ENCODE measurements at regions not wholly inside any gene's neighbourhood (a gene's known extent, or its start where the extent isn't known, plus 50 kb on each side); places are given as distances from the start of the nearest gene placed in this dataset.

DNA sequence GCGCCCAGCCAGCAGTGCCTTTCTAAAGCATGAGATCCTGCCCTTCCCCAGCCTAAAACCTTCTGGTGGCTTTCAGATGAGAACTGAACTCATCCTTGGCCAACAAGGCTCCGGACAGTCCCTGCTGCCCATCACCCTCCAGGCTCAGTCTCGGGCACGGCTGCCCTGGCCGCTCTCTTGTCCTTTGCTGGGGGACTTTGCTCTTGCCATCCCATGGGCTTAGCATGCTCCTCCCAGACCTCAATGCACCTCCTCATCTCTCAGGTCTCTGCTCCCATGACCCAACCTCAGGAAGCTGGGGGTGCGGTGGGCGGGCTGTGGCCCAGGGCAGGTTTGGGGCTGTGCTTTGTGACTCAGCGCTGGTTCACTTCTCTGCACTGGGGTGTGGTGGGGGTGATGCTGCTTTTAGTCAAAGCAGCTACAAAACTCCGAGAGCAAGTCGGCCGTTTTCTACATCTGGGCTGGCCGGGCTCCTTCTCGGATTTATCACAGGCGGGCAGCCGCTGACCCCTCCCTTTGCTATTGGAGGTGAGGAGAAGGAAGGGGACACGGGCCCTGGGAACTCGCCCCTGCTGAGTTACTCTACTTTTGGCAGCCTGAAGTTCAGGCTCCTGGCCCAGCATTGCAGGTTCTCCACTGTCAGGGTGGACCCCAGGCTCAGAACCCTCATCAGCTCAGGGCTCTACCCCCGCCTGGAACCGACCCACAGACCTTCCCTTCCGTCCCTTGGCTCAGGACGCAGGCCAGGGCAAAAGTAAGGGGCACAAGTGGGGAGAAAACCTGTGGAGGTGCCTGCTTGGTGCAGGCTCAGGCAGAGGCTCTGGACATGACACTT lies 90.6 kb upstream of the TAF1B start:
- peak overlapping the region in 1 of 7 experiments; percentile 11 for H3K4me3 ChIP-seq
- peak overlapping the region in 20 of 21 experiments; percentile 4 to 92 (median 84) for H3K27ac ChIP-seq

DNA sequence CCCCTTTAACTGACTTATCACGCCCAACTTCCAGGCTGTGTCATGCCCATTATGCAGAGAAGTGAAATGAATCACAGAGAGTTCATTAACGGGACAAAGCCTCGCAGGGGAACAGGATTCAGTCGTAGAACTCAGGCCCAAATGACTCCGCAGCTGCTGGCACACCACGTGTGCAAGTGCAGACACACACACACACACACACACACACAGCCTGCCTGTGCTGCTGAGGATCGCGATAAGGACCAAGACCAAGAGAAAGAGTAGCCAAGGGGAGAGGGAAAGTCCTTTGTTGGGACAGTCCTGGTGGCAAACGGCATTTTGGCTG lies 90.0 kb upstream of the TAF1B start:
- H3K27ac ChIP-seq = peak overlapping the region; percentile 16 to 92 (median 82)
- peak overlapping the region in 3 of 7 experiments; percentile 13 to 22 (median 15) for H3K4me3 ChIP-seq

DNA sequence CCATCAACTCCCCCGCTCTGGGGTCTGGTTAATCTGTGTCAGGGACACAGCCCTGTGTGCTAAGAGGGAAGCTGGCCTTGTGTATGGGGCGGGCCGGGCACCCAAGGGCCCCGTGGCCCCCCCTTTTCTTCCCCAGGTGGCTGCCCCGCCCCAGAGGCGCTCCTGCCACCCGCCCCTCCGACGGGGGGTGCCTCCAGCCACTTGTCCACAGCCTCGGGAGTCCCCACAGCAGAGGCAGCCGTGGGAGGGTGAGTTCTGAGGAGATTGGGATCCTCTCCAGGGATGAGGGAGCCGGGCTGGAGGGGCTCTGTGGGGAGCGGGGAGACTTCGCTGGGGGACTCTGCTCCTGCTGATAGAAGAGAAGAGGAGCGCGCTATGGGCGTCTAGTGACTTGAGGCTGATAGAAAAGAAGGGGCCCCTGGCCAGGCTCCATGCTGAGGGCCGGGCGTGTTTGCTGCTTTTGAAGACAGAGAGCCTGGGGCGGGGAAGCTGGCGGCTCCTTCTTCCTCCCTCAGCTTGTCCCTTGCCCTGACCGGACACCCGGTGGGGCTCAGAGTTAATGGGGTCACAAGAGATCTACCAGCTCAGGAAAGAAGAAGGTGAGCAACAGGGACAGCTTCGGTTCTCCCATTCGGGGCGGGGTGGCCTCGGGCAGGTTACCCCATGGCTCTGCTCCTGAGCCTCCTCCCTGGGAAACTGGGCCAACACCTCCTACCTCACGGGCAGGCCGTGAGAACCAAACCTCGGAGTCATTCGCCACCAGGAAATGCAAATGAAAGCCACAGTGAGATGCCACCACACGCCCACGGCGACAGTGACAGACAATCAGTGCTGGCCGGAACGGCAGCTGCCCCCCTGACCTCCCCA lies 89.4 kb upstream of the TAF1B start:
- H3K4me3 ChIP-seq = peak overlapping the region in 4 of 7 experiments; percentile 13 to 22 (median 16)
- peak overlapping the region; percentile 16 to 92 (median 82) for H3K27ac ChIP-seq

DNA sequence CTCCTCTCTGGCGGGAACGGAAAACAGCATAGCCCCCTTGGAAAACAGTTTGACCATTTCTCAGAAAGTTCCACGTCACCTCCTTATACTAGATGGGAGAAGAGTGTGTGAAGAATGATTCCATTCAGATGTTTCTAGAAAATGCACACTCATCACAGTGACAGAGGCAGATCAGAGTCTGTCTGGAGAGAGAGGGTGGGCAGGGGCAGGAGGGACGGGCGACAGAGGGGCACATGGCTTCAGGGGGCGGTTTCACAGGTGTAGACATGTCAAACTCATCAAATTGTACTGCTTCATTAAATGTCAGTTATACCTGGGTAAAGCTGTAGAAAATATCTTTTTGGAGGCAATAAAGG lies 88.8 kb upstream of the TAF1B start:
- Histone ChIP-seq H3K4me3 (peak overlapping the region in 2 of 7 experiments; percentile 12 to 13), H3K27ac (peak overlapping the region in 13 of 21 experiments; percentile 12 to 92 (median 87))

DNA sequence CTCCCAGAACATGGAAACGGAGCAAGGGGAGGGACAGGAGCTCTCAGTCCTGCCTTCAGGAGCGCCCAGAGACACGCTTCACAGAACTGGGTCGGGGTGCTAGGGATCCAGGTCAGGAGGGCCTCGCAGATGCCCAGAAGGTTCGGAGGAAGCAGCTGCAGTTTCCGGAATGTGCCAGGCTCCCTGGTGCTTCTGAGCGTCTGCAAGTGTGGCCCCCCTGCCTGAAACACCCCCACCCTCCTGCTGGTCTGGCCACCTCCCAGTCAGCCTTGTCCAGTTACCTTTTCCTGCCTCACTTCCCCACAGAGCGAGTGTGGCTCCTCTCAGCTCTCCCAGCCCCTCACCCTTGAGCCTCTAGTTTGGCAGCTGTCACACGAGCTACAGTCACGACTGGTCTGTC lies 88.3 kb upstream of the TAF1B start:
- H3K27ac ChIP-seq = peak overlapping the region in 3 of 21 experiments; percentile 90 to 92 (median 91)
- no peak overlapping the region for H3K4me3 ChIP-seq

DNA sequence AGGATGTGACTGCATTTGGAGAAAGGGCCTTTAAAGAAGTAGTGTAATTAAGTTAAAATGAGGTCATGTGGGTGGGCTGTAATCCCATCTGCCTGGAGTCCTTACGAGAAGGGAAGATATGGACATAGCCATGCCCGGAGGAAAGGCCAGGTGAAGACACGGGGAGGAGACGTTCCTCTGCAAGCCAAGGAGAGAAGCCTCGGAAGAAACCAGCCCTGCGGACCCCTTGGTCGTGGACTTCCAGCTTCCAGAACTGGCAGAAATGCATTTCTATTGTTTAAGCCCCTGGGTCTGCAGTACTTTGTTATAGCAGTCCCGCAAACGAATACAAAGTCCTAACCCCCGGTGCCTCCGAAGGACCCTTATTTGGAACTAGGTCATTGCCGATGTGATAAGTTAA lies 87.6 kb upstream of the TAF1B start:
- Histone ChIP-seq H3K27ac (peak overlapping the region in 1 of 21 experiments; percentile 70), H3K4me3 (no peak overlapping the region)

DNA sequence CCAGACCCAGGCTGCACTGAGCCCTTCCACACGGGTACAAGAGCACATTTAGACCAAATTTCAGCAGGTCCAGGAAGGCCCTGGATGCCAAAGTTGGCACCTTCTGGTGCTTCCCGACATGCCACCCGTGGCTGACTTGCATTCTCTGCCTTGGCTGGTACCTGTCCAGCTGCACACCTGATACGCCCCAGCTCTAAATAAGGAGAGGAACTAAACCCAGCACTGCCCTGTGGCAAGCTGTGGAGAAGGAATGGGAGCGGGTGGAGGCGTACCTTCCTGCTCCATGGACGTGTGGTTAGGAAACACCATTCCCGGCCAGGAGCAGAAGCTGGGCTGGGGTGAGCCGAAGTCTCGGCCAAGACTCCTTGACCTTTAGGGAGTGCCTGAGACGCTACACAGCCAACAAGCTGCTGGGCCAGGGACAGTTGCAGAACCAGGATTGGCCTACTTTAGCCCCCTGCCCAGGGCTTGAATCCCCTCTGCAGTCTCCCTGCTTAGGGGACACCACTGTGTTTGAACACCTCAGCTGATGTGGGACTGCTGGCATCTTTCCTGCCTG lies 86.5 kb upstream of the TAF1B start:
- no peak overlapping the region for H3K4me3 ChIP-seq
- H3K27ac ChIP-seq = peak overlapping the region in 12 of 21 experiments; percentile 16 to 71 (median 56)

DNA sequence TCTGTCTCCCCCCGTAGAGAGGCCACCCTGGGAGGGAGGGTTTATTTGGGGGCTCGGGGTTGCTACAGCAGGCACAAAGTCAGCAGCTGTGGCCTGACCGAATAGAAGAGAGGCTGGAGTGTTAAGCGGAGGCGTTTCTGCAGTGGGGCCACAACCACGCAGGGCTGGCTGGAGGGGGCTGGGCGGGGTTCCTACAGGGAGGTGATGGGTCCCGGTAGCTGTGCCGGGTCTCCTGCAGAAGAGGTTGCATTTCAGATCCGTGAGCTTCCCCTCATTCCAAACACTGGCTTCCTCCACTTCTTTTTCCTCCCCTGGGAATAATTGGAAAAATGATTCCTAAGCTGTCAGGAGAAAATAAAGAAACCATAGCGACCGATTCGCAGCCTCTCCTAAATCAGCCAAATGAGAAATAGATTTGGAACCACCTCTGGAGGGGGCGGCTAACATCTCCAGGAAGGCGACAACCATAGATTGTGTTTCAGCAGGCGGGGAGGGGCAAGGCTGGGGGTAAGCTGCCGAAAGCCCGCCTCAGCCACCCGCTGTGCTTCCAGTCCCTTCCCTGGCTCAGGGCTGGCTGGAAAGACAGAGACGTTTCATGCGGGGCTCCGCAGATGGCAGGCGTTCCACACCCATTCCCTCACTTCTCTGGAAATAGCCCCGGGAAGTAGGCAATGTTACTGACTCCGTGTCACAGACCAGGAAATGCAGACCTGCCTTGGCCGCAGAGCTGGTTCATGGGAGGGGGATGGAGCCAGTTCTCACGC lies 85.6 kb upstream of the TAF1B start:
- peak overlapping the region in 19 of 21 experiments; percentile 2 to 71 (median 52) for H3K27ac ChIP-seq
- peak overlapping the region in 2 of 7 experiments; percentile 5 to 10 for H3K4me3 ChIP-seq

DNA sequence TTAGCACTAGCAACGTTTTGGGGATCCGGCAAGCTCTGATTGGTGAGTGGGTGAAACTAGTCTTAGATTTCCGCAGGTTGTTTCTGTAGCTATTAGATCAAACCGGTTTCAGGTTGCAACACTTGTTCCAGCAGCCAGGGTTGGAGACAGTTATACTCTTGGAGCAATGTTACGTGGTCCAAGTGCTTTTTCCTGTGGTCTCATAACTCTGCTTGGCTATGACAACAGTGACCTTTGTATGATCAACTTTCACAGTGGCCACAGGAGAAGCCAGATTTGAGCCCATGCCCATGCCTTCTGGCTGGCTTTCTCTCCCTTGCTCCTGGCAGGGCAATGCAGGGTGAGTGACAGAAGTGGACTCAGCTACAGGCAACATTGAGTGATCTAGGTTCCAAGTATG lies 84.5 kb upstream of the TAF1B start:
- no peak overlapping the region for H3K4me3 ChIP-seq
- peak overlapping the region in 6 of 21 experiments; percentile 16 to 71 (median 49) for H3K27ac ChIP-seq

DNA sequence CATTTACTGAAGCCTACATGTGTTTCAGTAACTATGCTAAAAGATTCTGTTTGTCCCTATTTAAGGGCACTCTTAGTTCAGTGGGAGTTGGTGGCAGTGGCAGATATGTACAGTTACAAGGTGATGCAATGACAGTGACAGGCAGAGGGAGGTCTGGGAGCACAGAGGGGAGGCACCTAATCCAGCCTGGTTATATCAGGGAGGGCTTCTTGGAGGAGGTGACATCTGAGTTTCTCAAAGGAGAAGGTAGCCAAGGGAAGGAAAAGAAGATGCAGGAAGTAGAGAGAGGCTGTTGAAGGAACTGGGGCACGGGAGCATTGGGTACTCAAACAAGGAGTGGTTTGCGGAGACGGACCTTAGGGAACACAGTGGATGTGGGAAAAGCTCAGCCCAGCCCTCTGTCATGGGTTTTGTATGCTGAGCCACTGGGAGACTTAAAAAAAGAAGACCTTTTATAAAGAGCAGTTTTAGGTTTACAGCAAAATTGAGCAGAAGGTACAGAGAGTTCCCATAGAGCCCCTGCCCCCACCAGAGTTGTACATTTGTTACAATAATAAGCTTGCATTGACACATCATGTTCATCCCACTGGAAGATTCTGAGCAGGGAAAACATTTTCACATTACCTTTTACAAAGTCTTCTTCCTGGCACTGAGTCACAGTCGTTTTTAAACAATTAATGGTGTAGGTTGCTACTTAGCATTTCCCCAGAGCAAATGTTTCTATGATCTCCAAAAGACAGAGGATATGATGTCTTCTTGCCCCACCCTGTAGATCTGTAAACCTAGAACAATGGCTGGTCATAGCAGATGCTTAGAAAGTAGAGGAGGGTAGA lies 83.0 kb upstream of the TAF1B start:
- no peak overlapping the region for H3K27ac ChIP-seq
- H3K4me3 ChIP-seq = no peak overlapping the region

DNA sequence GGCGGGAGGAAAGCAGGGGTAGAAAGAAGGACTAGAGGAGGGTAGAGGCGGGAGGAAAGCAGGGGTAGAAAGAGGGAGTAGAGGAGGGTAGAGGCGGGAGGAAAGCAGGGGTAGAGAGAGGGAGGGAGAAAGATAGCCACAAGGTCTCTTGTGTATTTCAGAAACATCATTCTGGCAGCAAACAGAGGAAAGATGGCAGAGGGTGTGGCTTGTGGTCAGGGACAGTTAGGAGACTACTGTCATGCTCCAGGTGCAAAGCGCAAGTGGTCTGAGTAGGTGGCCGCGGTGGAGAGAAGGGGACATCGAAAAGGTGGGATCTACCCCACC lies 82.4 kb upstream of the TAF1B start:
- no peak overlapping the region for H3K27ac ChIP-seq

DNA sequence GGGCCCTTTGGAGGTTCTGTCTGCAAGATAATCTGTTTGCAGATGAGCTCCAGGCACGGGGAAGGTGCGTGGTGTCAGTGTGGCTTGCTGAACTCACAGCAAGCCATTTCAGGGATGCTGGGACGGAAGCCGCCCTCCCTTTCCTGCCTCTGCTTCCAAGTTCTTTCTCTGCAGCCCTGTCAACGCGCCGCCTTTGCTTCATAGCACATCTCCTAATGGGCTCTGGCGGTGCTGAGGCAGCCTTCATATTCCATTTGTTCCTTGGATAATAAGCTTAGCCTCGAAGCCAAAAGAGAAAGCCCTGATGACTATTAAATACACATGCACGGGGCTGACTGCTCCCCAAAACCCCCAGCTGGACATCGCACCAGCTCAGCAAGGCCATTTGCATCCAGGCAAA lies 81.7 kb upstream of the TAF1B start:
- Histone ChIP-seq H3K27ac (no peak overlapping the region), H3K4me3 (no peak overlapping the region)

More for the DNA sequence above, 82.4 kb upstream of the TAF1B start:
- H3K4me3 ChIP-seq = no peak overlapping the region

DNA sequence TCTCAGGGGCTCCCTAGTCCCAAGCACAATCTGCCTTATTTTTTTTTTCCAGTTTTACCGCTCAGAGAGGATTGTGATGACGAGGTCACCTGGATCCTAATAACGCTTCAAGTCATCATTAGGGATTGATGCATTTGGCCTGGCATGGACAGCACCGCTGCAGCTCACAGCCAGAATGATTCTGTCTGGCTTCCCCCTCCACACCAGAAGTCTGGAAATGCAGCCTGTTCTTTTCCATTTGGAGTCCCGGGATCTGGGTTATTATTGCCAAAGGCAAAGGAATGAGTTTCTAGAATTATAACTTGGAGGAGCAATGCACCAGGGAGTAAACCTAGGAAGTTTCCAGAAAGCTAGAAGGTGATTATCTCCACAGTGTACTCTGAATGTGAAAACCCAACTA lies 81.1 kb upstream of the TAF1B start:
- Histone ChIP-seq H3K4me3 (no peak overlapping the region), H3K27ac (no peak overlapping the region)

DNA sequence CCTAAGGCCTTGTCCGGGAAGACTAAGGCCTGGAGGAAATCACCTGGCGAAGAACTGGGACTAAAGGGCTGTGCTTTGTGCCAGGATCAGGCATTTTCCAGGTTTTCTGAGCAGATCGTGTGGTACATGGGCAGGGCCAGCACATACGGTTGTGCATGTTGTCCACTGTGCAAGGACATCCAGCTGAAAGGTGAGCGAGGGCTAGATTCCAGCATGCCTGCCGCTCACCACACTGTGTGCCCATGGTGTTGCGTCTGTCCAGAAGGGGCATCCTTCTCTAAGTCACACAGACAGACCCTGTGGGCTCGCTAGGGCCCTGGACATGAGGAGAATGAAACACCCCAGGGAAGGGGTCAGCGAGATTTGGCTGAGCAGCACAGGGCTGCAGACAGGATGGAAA lies 80.3 kb upstream of the TAF1B start:
- no peak overlapping the region for H3K4me3 ChIP-seq
- no peak overlapping the region for H3K27ac ChIP-seq

DNA sequence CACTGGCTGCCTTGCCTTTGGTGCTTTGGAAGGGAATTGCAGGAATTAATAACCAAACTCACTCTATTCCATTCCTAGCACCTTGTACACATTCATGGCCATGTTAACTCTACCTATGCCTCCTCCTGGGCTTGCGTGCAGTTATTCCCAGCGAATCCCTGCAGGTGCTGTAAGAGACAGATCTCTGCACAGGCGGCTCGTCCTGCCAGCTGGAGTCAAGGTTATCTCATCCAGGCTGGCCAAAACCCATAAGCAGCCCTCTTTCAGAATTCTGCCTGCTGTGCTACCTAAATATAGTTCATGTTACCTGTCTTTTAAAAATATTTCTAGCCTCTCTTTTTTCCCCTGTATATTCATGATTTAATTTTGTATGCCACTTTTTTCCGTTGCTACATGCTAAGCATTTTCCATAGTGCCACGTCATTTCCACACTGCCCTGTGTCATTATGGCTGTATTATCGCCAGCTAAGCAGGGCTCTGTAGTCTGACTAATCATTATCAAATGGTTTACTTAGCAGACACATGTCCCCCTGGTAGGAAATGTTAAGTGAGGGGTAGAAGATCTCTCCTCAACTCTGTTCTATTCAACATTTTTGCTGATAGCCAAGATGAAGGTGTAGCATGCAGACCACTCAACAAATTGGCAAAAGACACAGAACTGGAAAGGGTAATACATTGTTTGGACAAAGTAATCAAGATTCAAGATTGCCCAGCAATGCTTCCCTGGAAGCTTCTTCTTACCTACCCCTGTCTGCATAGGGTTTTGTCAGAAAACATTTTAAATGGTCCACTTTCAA lies 79.7 kb upstream of the TAF1B start:
- no peak overlapping the region for H3K4me3 ChIP-seq
- no peak overlapping the region for H3K27ac ChIP-seq

DNA sequence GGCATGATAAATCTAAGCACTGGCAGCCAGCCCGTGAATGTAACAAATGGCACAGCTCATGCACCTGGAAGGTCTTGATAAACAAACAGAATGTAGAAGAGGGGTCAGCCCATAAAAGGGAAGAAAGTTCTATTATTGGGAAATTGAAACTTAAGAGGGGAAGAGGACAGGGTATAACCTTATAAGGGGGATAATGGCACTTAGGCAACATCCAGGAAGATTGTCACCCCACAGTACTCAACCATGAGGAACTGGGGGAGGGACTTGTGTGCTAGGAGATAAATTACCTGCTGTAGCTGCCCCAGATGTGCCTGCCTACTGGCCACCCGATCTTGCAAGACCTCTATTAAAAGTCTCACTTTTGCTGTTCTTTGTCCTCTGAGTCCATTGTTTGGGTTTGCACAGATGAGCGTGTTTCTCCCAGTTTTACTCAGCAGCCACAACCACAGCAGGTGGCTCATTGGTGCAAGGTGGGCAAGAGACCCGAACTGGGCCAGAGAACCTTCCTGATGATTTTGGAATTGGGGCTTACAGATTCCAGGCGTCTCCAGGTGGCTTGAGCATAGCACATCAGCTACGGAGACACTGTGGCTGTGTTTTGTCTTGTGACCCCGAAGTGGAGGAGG lies 79.0 kb upstream of the TAF1B start:
- Histone ChIP-seq H3K4me3 (no peak overlapping the region), H3K27ac (no peak overlapping the region)

DNA sequence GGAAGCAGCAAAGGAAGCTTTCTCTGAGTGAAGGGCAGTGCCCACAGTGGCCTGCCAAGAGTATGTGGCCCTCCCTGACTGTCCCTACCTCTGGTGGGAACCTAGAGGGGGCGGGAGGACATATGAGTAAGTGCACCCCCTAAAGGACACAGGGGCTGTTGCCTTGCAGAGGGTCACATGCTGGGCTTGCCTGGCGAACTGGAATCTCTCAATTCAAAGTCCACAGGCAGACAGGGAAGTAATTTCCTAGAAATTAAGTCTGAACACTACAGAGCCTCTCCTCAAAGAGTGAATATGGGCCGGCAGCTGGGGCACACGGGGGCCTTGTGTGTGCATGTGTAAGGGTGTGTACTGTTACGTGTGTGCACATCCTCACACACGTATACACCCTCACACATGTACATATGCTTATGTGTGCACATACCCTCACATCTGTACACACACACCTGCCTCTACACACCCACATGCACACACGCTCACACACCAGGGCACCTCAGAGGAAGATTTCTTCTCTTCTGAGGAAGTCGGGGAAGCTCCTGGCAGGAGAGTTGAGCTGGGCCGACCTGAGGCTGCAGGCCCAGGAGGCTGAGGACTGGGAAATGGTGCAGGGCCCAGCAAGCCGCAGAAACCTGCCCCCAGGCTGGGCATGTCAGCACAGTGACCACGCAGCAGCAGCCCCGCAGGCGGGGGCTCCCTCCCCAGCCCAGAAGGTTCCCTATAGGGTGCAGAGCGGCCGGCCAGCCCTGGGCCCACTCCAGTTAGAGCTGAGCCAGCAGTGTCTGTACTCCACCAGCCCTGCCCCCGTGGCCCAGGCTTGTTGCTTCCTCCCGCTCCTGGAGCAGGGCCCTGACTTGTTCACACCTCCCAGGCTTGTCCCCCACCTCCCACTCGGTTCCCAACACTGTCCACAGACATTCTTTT lies 77.4 kb upstream of the TAF1B start:
- Histone ChIP-seq H3K27ac (peak overlapping the region in 8 of 21 experiments; percentile 8 to 67 (median 28)), H3K4me3 (no peak overlapping the region)
